Choroid plexus epithelial cell (primary cell): ENCODE measurements at regions not wholly inside any gene's neighbourhood (a gene's known extent, or its start where the extent isn't known, plus 50 kb on each side); places are given as distances from the start of the nearest gene placed in this dataset.

ENCODE experiments used
- DNase-seq: peaks from one replicate; pipeline ENCODE4 v3.0.0-alpha.2; 2010; ENCODE audit warnings: low read depth
- H3K4me3 ChIP-seq: 2 replicates; pipeline ENCODE4 v1.5.1; 2011; ENCODE audit warnings: low read depth, mild to moderate bottlenecking, control low read depth, low read length, moderate library complexity
- TF ChIP-seq, protein P1 (sequence below): conservative IDR thresholded peaks from 2 replicates; pipeline ENCODE4 v1.5.1; 2011; ENCODE audit warnings: low read depth, mild to moderate bottlenecking, control low read depth, inconsistent platforms, low read length, moderate library complexity

DNA sequence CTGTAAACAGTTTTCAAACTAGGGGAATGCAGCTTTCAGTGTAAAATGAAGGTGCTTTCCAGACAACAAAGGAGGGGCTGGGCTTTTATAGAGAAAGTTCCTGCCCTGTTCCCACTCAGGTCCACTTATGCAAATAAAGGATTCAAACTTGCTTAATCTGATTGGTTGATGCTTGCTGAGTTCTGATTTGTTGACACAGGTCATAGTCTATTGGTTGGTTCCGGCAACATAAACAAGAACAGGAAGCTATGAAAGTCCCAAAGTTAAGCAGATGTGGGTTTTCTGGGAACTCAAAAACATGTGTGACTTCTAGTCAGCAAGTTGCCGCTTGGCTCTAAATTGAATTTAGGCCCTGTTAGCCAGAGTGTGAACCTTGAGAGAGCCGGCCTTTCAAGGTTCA, 194.2 kb upstream of the SVIL start:
- DNase-seq = peak; percentile 42
- TF ChIP-seq, protein P1, sequence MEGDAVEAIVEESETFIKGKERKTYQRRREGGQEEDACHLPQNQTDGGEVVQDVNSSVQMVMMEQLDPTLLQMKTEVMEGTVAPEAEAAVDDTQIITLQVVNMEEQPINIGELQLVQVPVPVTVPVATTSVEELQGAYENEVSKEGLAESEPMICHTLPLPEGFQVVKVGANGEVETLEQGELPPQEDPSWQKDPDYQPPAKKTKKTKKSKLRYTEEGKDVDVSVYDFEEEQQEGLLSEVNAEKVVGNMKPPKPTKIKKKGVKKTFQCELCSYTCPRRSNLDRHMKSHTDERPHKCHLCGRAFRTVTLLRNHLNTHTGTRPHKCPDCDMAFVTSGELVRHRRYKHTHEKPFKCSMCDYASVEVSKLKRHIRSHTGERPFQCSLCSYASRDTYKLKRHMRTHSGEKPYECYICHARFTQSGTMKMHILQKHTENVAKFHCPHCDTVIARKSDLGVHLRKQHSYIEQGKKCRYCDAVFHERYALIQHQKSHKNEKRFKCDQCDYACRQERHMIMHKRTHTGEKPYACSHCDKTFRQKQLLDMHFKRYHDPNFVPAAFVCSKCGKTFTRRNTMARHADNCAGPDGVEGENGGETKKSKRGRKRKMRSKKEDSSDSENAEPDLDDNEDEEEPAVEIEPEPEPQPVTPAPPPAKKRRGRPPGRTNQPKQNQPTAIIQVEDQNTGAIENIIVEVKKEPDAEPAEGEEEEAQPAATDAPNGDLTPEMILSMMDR = no peak
- H3K4me3 ChIP-seq = no peak overlapping the region

DNA sequence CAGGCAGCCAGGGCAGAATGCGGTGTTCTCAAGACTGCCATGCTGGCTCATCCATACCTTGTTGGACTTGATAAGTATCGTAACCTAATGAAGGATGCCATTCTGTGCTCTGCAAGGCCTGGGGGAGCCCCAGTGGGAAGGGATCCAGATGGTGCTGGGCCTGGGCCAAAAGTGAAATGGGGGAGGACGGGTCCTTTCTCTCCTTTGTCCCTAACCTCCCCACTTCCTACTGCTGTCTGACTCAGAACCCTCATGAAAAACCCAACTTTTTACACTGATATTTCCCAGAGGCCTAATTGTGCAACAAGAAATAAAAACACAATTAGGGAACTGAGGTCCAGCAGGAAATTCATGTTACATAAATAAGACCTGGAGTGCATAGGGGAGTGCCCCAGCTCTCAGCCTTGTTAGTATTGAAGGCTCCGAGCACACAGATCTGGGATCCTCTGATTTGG, 193.7 kb upstream of the SVIL start:
- DNase-seq = peak; percentile 20
- TF ChIP-seq, protein P1 = no peak
- H3K4me3 ChIP-seq = no peak overlapping the region

DNA sequence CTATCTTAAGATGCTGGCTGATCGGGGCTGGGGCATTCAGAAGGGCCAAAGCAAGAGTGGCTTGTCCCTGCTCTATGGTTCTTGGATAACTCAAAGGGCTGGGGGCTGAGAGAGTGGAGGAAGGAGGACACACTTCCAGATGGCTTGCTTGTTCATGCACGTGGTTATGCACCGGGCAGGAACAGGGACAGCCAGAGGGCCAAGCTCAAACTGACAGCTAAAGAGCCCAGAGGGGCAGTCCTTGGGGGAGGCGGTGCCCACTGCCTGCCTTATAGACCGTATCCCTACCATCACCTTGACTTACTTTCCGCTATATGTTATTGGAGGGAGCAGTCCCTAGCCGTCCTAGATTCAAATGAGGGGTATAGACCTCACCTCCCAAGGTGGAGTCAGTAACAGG, 192.7 kb upstream of the SVIL start:
- H3K4me3 ChIP-seq = no peak overlapping the region
- no peak for DNase-seq
- TF ChIP-seq, protein P1 = no peak

GRCh38 chr10:29826801-29827450, 192.2 kb upstream of the SVIL start:
- H3K4me3 ChIP-seq = no peak overlapping the region
- TF ChIP-seq, protein P1 = no peak
- no peak for DNase-seq

DNA sequence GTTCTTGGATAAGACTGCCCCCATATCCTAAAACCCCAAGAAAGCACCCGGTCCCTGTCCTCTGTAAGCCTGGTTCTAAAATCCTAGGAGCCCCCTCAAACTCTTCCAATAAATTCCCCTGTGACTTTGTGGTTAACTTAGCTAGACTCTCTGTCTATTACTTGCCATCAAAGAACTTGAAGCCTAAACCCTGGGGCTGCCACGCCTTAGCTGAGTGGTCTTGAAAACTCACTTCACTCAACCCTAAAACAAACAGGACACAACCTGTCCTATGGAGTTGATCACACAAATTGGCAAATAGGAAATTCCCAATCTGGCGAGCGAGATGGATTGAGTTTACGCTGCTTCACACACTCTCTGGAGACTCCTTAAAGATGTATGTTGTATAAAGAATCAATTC, 191.4 kb upstream of the SVIL start:
- TF ChIP-seq, protein P1 = no peak
- no peak overlapping the region for H3K4me3 ChIP-seq
- DNase-seq = no peak

DNA sequence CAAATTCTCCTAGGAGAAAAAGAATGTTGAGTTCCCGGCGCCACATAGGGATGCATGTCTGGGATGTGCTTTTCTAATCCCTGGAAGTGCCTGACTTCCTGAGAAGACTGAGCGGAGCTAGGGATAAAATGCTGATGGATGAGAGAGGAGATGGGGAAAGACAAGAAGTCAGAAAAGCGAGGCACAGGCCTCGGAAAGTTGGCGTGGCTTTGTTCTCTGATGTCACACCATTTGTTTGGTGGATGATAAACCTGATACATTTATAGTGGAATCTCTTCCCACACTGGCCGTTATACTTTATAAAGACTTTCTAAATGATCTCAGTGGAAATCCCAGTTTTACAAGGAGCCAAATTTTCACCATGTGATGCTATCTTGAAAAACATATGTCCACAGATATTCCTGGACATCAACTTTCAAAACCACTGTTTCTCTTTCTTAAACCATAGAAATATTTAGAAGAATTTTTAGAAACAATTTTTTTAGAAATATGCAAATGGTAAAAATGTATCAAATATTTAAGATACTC, 188.8 kb upstream of the SVIL start:
- H3K4me3 ChIP-seq = no peak overlapping the region
- DNase-seq = no peak
- TF ChIP-seq, protein P1 = no peak

DNA sequence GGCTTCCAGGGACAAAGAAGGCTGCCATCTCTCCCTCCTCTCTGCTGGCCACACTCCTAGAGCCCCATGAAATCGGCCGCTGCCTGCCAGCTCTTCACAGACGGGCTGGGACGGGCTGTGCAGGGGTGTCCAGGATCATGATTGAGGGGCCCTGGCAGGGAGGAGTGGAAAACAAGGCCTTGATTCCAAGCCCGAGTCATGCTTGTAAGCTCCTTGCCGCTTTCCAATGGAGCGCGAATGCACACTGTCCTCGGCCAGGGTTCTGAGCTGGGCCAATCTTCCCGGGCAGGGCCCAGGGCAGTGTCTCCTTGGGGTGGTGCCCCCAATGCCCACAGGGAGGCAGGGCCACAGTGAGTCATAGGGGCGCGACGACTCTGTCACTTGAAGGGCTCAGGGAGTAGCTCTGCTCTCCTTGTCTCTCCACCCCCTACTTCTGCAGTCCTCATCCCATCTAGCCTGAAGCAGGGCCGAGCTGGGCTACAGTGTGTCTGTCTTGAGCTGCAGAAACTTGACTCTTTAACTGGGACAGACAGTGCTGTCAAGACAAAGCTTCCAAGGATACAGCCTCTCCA, 186.2 kb upstream of the SVIL start:
- H3K4me3 ChIP-seq = no peak overlapping the region
- DNase-seq = no peak
- TF ChIP-seq, protein P1 = no peak
